ENCODE measurements at regions not wholly inside any gene's neighbourhood (a gene's known extent, or its start where the extent isn't known, plus 50 kb on each side); places are given as distances from the start of the nearest gene placed in this dataset.

DNA sequence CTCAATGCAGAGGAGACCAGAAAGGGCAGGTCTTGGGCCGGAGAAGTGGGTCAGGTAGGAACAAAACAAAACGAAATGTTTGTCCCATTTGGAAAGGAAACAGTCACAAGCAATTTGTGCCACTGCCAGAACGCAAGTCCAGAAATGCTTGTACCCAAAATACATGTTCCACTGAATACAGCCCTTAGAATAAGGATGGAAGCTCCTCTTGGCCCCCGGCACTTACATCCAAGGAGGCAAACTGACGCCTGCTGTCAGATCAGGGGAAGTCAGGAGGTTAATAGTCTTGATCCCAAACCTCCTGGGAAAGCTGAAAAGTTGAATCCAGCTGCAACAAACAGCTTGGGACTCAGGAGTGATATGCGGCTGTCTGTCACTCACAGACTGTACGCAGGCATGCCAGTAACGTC lies 75.9 kb upstream of the GALNT2 start:
- TF ChIP-seq, protein P1, sequence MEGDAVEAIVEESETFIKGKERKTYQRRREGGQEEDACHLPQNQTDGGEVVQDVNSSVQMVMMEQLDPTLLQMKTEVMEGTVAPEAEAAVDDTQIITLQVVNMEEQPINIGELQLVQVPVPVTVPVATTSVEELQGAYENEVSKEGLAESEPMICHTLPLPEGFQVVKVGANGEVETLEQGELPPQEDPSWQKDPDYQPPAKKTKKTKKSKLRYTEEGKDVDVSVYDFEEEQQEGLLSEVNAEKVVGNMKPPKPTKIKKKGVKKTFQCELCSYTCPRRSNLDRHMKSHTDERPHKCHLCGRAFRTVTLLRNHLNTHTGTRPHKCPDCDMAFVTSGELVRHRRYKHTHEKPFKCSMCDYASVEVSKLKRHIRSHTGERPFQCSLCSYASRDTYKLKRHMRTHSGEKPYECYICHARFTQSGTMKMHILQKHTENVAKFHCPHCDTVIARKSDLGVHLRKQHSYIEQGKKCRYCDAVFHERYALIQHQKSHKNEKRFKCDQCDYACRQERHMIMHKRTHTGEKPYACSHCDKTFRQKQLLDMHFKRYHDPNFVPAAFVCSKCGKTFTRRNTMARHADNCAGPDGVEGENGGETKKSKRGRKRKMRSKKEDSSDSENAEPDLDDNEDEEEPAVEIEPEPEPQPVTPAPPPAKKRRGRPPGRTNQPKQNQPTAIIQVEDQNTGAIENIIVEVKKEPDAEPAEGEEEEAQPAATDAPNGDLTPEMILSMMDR (IDR thresholded peaks at IDR 0.05 in 4 of 5, conservative IDR thresholded peaks at IDR 0.05 in 1 of 5): no peak
- TF ChIP-seq POLR2A (IDR thresholded peaks at IDR 0.05): no peak
